GM21619 (cell line): ENCODE measurements at regions not wholly inside any gene's neighbourhood (a gene's known extent, or its start where the extent isn't known, plus 50 kb on each side); places are given as distances from the start of the nearest gene placed in this dataset.

ENCODE experiments used
- ATAC-seq: cut with Tn5 transposase; IDR thresholded peaks from one replicate; pipeline ENCODE4 v1.9.1; 2021; ENCODE audit not compliant: unreplicated experiment

- ATAC-seq = no peak
Observed at GRCh38 chr2:176709149-176709951, 440.1 kb downstream of the MTX2 start.

- ATAC-seq = no peak
Observed at GRCh38 chr2:176709991-176710390, 440.7 kb downstream of the MTX2 start.

- ATAC-seq = no peak
Observed at GRCh38 chr2:176710657-176711186, 441.5 kb downstream of the MTX2 start.

GRCh38 chr2:176725873-176726645 is 456.8 kb downstream of the MTX2 start:
- ATAC-seq = no peak

GRCh38 chr2:176727696-176728095 is 458.5 kb downstream of the MTX2 start:
- ATAC-seq = no peak

- ATAC-seq = no peak
Observed at GRCh38 chr2:176729706-176730569, 460.7 kb downstream of the MTX2 start.

GRCh38 chr2:176732780-176733179 is 463.5 kb downstream of the MTX2 start:
- ATAC-seq = no peak

- ATAC-seq = no peak
Observed at GRCh38 chr2:176733698-176734430, 464.6 kb downstream of the MTX2 start.

GRCh38 chr2:176734868-176735267 is 465.6 kb downstream of the MTX2 start:
- ATAC-seq = no peak

- no peak for ATAC-seq
Observed at GRCh38 chr2:176742271-176742670, 470.3 kb upstream of the HNRNPA3 start.

- no peak for ATAC-seq
Observed at GRCh38 chr2:176743671-176744070, 468.9 kb upstream of the HNRNPA3 start.

- no peak for ATAC-seq
Observed at GRCh38 chr2:176744146-176744545, 468.4 kb upstream of the HNRNPA3 start.

GRCh38 chr2:176745543-176746200 is 466.9 kb upstream of the HNRNPA3 start:
- no peak for ATAC-seq

GRCh38 chr2:176746411-176746810 is 466.2 kb upstream of the HNRNPA3 start:
- ATAC-seq = no peak

GRCh38 chr2:176747506-176747905 is 465.1 kb upstream of the HNRNPA3 start:
- ATAC-seq = no peak

- no peak for ATAC-seq
Observed at GRCh38 chr2:176747928-176748327, 464.7 kb upstream of the HNRNPA3 start.

GRCh38 chr2:176748662-176749061 is 463.9 kb upstream of the HNRNPA3 start:
- ATAC-seq = no peak

GRCh38 chr2:176751314-176752227 is 461.0 kb upstream of the HNRNPA3 start:
- ATAC-seq = no peak

GRCh38 chr2:176752295-176752694 is 460.3 kb upstream of the HNRNPA3 start:
- ATAC-seq = no peak
